GM12874 (cell line): ENCODE measurements at regions not wholly inside any gene's neighbourhood (a gene's known extent, or its start where the extent isn't known, plus 50 kb on each side); places are given as distances from the start of the nearest gene placed in this dataset.

ENCODE experiments used
- TF ChIP-seq, protein P1 (sequence below): IDR thresholded peaks from 2 replicates; pipeline ENCODE4 v1.5.1; 2011; ENCODE audit warnings: low read depth, mild to moderate bottlenecking, control low read depth, low read length, moderate library complexity; ENCODE audit not compliant: insufficient read depth

DNA sequence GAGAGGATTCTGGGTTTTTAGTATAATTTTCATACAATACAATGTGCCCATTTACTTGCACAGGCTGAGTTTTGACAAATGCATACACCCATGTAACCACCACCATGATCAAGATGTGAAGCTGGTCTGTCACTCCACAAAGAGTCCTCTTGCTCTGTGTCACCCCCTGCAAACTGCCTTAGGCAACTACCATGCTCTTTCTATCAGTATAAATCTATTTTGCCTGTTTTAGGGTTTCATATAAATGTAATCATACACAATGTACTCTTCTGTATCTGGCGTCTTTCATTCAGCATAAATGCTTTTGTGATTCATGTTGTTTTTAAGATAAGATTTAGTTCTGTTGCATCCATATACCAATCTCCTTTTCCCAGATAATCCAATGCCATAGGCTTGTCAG is 181.9 kb upstream of the KCNG1 start:
- TF ChIP-seq, protein P1, sequence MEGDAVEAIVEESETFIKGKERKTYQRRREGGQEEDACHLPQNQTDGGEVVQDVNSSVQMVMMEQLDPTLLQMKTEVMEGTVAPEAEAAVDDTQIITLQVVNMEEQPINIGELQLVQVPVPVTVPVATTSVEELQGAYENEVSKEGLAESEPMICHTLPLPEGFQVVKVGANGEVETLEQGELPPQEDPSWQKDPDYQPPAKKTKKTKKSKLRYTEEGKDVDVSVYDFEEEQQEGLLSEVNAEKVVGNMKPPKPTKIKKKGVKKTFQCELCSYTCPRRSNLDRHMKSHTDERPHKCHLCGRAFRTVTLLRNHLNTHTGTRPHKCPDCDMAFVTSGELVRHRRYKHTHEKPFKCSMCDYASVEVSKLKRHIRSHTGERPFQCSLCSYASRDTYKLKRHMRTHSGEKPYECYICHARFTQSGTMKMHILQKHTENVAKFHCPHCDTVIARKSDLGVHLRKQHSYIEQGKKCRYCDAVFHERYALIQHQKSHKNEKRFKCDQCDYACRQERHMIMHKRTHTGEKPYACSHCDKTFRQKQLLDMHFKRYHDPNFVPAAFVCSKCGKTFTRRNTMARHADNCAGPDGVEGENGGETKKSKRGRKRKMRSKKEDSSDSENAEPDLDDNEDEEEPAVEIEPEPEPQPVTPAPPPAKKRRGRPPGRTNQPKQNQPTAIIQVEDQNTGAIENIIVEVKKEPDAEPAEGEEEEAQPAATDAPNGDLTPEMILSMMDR, result no peak

DNA sequence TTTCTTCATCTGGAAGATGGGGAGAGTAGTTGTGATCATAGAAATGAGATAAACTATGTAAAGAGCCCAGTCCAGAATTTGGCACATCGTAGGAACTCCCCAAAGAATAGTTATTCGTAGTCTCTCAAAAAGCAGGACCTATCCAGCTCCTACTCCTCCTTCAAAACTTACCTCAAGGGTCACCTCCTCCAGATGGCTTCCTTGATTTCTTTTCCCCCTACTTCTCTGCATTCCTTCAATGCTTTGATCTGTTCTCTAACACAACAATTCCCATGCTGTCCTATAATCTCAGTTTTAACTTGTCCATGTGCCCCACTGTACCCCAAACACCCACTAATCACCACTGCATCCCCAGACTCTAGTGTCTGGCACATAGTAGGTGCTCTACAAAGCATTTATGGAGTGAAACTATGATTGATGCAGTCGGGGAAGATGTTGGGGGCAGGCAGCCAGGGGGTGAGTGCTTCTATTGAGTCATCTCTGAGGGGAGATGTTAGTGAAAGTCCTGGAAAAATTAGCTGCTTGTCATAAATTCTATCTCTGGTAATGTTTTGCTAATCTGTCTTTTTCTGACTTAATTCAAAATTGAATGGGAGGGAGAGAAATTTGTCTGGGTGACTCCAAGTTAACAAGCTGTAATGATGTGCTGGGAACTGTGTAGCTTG is 181.3 kb upstream of the KCNG1 start:
- TF ChIP-seq, protein P1, result no peak

DNA sequence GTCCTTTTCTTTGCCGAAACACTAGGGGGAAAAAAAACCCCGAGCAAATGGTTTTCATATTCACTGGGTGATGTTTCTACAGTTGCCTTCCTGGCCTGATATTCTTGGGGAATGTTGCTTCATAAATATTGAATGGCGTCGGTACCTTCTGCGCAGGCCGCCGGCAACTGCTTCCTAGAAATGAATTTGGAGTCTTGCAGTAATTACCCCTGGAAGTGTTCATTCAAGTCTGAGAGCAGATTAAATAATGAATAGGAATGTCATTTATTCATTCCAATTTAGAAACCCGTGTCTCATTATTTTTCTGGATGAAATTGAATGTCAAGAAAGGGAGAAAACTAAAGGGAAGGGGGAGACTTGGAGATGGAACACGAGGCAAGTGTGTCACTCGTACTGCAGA is 179.4 kb upstream of the KCNG1 start:
- TF ChIP-seq, protein P1, result no peak

DNA sequence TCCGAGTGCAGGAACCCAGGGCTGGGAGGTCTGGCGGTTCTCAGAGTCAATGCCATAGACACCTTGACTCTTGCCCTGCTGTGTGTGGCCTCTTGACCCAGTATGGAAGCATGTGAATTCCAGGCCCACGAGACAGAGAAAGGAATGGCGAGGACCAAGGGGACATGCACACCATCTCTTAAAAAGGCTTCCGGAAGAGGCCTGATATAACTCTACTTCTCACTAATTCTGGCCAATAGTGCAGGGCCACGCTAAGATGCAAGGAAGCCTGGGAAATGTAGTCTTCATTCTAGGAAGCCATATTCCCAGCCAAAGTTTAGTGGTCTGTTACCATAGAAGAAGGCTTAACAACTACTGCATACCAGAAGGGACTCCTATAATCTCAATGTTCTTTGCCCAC is 177.0 kb upstream of the KCNG1 start:
- TF ChIP-seq, protein P1, result no peak

DNA sequence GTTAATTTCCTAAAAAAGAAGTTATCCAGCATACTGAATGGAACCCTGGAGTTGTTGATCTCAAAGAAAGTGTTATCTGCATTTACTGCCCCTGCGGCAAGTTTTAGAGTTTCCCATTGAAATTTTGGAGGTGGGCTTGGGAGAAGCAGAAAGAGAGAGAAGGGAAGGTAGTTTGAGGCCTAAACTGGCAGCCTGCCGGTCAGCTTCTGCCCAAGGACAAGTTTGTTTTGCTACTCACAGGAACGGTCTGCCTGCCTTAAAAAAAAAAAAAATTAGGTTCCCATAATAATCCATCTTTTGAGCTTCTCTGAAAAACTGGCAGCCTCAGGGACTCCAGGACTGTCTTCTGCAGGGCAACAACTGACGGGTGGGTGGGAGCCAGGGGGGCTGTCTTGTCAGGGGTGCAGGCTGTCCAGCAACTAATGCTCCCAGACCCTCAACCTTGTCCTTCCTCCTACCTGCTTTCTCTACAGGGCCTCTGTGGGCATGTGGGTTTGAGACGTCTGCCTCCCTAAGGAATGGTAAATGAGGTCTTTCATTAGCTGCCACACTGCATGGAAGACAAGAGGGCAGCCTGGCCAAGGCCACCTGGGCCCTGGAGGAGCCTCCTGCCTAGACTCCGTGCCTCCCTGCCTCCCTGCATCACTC is 176.1 kb upstream of the KCNG1 start:
- TF ChIP-seq, protein P1, result no peak

DNA sequence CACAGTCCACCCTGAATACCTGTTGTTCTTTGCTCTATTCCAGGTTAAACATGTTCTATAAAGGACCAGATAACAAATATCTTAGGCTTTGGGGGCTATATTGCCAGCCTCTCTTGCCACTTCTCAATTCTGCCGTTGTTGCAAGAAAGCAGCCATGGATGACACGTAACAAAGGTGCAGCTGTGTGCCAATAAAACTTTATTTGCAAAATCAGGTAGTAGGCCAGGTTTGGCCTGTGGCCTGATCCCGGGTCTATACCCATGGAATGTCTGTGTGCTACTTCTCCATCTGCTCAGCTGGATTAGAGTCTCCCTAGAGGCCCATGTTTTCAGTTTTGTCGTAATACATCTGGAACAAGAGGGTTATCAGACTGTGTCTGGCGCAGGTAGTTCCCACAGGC is 175.3 kb upstream of the KCNG1 start:
- TF ChIP-seq, protein P1, result no peak

DNA sequence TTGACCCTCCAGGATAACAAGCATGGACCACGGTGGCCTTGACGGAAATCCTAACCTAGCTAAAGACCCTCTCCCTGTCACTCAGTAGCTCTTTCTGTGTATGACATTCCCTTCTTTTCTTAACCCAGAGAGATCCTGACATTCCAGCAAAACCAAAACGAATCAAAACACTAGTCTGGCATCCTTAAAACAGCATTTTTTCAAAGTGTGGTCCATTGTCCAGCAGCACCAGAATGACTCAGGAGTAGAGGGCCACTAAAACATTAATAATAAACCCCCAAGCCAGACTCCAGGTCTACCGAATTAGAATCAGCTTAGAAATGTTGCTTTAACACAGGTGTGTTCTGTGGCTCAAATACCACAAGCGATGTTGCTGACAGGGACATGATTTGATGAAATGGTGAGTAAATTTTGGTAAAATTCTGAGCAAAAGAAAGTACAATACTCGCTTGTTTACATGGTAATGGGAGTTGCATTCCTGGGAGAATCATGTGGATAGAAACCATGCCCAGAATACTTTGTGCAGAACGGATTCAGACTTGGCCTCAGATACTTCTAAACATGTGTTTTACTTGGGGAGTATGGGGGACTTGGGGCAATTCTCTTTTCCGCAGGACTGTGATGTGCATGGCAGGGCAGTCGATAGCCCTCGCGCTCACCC is 174.2 kb upstream of the KCNG1 start:
- TF ChIP-seq, protein P1, result no peak
